ENCODE measurements at regions not wholly inside any gene's neighbourhood (a gene's known extent, or its start where the extent isn't known, plus 50 kb on each side); places are given as distances from the start of the nearest gene placed in this dataset.

DNA sequence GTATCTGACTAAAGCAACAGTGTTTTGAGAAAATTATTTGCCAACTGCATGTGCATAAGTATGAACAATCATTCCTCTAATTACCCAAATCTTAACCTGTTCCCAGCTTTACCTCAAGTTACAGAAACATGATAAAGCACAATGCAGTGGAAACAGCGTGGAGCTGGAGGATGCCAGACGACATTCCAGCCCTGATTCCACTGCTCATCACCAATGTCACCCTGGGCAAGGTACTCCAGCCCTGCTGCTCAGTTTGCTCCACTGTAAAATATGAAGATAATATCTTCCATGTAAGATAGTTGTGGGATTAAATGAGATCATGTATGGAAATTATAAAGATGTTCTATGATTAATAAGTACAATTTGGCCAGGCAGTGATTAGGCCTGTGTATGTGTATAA lies 50.4 kb upstream of the ODAD2 start:
- TF ChIP-seq, protein P1, sequence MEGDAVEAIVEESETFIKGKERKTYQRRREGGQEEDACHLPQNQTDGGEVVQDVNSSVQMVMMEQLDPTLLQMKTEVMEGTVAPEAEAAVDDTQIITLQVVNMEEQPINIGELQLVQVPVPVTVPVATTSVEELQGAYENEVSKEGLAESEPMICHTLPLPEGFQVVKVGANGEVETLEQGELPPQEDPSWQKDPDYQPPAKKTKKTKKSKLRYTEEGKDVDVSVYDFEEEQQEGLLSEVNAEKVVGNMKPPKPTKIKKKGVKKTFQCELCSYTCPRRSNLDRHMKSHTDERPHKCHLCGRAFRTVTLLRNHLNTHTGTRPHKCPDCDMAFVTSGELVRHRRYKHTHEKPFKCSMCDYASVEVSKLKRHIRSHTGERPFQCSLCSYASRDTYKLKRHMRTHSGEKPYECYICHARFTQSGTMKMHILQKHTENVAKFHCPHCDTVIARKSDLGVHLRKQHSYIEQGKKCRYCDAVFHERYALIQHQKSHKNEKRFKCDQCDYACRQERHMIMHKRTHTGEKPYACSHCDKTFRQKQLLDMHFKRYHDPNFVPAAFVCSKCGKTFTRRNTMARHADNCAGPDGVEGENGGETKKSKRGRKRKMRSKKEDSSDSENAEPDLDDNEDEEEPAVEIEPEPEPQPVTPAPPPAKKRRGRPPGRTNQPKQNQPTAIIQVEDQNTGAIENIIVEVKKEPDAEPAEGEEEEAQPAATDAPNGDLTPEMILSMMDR (IDR thresholded peaks at IDR 0.05; ENCODE audit: low read length): no peak
- no peak for TF ChIP-seq EZH2 (IDR thresholded peaks at IDR 0.05; ENCODE audit: borderline replicate concordance, low read length)

All from OCI-LY1 (cell line).